GM18499 (cell line): ENCODE measurements at regions not wholly inside any gene's neighbourhood (a gene's known extent, or its start where the extent isn't known, plus 50 kb on each side); places are given as distances from the start of the nearest gene placed in this dataset.

Experiments
- ATAC-seq: cut with Tn5 transposase; IDR thresholded peaks from one replicate; pipeline ENCODE4 v1.9.1; 2021; ENCODE audit warnings: moderate number of reproducible peaks; ENCODE audit not compliant: insufficient read depth, unreplicated experiment

DNA sequence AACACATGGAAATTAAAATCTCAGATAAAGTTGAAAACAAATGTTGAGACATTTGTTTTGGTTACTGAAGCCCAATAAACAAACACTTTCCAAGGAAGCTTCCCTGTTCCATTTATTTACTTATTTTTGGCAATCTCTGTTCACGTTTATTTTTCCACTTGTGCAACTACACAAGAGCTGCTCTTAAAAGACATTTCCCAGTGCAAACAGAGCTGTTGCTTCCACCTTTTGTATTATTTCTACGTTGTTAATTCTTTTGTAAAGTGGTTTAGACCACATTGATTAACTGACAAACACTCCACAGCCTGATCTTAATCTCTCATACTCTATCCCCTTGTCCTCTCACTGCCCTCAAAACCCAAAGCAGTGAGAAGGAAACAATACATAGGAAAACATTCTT, 757.6 kb downstream of the LIG4 start:
- ATAC-seq = no peak

DNA sequence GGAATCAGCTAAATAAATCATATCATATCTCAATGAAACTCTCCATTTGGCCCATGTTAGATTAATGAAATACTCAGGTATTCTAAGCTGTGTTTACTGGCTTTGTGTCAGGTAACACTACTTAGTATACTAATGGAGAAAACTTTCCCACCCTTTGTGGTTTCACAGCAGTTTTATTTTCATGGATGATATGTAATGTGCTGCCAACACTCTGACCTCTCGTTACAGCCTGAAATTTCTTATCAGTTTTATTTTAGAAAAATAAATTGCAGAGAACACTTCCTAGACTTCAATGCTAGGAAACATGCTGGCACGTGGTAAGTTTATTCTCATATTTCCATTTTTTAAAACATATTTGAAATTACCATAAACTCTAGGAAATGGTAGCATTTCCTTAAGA, 758.9 kb downstream of the LIG4 start:
- ATAC-seq = no peak

DNA sequence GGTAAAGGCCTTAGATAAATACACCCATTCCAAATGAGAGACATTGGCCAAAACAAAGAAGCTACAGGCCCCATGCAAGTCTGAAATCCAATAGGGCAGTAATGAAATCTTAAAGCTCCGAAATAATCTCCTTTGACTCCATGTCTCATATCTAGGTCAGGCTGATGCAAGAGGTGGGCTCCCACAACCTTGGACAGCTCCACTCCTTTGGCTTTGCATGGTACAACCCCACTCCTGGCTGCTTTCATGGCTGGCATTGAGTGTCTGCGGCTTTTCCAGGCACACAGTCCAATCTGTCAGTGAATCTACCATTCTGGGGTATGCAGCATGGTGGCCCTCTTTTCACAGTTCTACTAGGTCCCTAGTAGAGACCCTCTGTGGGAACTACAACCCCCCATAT, 762.5 kb downstream of the LIG4 start:
- no peak for ATAC-seq

DNA sequence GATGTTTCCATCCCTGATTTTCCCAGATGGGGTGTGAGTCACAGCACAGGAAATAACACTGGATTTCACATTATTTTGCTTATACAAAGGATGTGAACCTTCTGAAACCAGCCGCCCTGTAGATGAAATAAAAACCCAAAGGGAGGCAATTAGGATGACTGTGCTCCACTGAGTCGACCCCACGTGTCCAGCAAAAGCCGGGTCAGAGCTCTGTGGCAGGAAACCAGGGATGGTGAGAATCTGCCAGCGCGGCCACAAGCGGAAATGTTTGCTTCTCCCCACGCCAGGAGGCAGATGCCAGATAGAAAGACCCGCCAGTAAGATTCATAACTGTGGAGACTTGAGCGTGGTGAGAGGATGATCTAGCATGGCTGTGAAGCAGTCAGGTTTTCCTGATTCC, 764.4 kb downstream of the LIG4 start:
- ATAC-seq = no peak

DNA sequence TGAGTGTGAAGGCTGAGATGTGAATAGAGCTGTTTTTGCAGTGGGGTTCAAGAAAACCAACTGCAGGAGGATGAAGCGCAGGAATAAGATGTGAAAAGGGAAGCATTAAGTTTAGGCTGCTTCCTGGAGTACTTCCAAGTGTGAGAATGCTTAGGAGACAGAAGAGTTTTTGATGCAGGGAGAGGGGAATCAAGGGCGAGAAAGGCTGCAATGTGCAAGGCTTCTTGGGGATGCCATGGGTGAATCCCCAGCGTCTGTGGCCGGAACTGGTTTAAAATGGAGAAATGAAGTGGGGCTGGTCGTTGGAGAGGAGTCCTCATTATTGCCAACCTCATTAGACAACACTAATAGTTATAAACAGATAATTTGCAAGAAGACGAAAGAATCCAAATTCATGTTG, 764.9 kb downstream of the LIG4 start:
- ATAC-seq = no peak

DNA sequence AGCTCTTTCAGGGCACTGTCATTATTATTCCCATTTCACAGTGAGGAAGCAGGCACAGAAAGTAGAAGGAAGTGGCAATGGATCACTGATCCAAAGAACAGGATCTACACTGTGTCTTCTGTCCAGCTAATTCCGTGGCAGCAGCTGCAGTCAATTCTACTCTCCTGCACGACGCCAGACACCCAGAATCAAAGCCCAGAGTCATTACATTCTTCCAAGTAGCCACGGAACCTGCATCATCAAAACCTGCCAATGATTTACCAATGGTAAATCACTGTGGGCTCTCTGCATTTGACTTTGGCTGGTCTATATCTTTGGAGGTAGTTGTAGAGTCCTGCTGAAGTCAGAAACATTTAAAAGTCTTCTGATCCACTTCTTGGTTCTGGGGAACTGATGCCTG, 767.7 kb downstream of the LIG4 start:
- ATAC-seq = no peak

DNA sequence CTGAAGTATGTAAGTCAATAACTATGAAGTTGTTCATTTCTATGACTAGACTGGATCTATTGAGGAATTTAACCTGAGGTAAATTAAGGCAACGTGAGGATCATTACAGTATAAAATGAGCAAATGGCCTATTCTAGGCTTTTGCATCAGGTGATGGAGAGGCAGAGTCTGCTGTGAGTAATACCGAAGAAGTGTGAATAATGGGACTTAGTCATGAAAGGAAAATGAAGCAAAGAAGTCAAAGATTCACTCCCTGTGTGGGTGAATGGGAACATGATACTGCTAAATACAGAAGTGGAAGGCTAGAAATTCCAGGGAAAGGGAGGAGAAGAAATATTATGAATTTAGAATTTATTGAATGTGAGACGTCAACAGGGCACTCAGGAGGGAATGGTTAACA, 774.1 kb downstream of the LIG4 start:
- ATAC-seq = no peak

DNA sequence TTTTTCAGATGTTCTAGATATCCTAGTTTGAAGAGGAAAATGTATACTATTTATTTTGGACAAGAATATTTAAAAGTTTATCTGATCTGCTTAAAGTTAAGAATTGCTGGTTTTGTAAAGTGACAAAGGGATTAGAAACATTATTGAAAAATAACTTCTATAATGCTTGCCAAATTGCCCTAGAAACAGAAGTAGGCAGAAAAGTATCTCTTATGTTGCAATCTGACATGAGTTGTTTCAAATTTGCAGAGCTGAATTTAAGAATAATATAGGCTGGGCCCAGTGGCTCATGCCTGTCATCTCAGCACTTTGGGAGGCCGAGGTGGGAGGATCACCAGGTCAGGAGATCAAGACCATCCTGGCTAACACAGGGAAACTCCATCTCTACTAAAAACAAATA, 777.1 kb downstream of the LIG4 start:
- no peak for ATAC-seq

DNA sequence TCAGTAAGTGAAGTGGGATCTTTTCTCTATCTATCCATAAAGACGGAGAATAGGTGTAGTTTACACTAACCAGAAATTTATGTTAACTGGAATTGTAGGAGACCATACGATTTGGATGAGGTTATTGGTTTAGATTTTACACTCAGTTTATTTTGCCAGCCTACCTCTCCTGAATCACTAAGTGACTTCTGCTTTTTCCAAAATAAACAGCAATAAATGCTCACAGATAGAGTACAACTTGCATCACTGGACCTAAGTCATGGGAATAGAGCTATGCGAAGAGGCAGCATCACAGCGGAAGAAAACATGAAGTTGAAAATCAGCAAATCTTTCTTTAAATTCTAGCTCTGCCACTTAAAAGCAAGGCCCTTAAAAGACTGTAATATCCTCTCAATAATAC, 781.0 kb downstream of the LIG4 start:
- ATAC-seq = no peak

DNA sequence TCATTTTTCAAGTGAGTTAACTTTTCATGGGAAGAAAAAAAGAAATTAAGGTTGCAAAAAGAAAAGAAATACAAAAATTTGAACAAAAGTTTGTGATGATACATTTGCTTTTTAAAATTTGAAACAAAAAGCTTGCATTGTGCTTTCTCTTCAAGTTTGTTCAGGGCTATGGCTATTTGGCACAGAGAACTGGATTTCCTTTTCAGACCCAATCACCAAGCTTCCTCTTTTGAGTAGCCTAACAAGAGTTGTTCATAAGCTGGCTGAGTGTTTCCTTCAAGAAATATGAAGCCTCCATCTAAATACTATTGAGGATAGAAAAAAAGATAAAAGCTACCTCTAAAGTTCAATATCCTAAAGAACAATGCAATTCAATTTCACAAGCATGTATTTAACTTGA, 787.8 kb downstream of the LIG4 start:
- ATAC-seq = no peak

DNA sequence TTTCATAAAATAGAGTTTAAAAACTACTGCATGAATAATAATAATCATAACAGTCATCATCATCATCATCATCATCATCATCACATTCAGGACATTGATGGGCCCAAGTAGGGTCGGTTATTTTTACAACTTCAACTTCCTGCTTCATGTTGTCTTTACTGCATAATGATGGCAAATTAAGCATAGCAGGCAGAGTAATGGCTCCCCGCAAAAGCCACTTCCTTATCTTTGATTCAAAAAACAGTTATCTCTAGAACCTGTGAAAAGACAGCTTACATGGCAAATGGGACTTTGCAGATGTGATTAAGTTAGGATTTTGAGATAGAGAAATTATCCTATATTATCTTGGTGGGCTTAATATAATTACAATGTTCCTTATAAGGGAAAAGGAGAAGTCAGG, 792.9 kb downstream of the LIG4 start:
- ATAC-seq = no peak

DNA sequence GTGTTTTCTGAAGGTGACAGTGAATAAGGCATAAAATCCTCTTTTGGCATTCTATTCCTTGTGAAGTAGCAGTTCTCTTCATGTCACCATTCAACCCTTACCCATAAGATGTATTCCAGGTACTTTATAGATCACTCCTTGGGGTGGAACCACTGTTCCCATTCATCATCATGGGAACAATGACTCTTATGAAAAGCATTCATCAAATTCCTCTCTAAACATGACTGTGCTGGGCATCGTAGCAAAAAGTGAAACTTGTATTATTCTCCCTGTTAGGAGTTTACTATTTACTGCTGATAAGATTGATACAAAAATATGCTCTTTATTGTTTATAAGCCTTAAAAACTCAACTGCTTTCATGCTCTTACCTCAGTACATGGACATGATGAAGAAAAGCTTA, 793.4 kb downstream of the LIG4 start:
- ATAC-seq = no peak

DNA sequence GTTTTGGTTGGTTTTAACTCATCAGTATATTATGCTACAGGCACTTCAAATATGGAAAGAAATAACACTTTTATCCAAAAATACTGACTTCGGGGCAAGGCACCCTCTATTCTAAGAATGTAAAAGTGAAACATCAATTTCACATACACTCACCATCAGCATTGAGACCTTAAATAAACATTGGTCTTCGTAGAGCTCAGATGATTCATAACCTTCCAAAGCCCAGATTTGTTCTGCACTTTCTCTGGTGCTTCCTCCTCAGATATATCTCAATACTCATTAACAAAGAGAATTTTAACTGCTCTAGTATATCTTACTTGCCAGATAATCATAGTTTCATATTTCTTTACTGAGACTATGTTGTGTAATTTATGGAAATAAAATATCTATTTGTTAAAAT, 794.3 kb downstream of the LIG4 start:
- ATAC-seq = no peak

DNA sequence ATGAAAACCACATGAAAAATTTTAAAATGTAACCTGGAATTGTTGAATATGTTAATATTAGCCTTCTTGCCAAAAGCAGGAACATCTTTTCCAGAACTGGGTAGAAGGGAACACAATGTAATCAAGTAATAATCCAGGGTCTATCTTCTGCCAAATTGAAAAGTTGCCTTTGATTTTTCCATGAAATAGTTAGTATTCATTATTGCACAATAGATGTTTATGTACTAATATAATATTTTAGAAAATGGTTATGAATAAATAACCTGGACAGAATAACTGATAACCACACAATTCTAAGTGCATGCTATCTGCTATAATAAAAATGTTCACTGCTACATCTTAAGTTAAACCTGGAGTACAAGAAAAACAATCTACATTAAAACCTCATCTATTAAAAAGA, 802.3 kb downstream of the LIG4 start:
- ATAC-seq = no peak

DNA sequence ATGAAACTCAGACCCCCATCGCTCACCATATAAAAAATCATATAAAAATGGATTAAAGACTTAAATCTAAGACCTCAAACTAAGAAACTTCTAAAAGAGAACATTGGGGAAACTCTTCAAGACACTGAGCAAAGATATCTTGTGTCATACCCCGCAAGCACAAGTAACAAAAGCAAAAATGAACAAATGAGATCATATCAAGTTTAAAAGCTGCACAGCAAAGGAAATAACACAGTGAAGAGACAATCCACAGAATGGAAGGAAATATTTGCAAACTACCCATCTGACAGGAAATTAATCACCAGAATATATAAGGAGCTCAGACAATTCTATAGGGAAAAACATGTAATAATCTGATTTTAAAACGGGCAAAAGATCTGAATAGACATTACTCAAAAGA, 808.3 kb downstream of the LIG4 start:
- no peak for ATAC-seq

DNA sequence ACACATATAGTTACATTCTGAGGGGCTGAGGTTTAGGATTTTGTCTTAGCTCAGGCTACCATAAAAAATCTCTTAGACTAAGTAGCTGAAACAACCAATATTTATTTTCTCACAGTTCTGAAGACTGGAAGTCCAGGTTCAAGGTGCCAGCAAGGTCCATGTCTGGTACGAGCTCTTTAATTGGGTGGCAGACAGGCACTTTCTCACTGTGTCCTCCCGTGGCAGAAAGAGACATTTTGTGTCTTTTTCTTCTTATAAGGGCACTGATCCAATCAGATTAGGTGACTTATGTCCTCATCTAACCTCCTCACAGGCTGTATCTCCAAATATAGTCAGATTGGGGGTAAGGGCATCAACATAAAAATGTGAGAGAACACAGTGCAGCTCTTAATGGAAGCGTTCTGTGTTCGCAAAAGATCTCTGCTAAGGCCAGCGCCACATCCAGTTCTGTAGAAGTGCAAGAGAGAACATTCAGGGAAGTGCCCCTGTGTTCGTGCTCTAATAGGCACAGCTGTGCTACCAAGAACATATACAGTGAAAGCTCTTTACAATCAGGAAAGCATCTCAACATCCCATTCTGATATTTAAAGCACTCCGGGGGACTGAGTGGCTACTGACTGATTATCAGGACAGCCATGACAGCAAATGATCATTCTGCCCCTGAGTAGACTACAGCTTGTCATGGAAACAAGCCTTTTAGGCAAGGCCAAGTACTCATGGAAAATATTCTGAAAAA, 819.2 kb downstream of the LIG4 start:
- ATAC-seq = no peak

DNA sequence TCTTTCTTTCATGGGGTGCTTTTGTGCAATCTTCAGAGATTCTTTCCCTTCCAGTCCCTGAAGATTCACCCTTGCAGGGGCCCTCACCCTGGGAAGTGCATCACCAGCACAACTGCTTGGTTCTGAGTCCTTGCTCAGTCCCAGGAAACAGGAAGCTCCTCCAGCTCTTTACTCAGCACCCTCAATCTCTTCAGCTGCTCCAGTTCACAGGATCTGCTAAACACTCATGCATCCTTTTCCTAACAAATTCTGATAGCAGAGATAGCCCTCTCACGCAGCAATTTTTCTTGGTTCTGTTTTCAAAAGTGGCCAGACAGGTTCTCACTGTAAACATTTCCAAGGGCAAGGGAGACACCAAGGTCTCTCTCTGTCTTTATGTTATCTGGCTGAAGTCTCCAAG, 823.1 kb downstream of the LIG4 start:
- ATAC-seq = no peak

DNA sequence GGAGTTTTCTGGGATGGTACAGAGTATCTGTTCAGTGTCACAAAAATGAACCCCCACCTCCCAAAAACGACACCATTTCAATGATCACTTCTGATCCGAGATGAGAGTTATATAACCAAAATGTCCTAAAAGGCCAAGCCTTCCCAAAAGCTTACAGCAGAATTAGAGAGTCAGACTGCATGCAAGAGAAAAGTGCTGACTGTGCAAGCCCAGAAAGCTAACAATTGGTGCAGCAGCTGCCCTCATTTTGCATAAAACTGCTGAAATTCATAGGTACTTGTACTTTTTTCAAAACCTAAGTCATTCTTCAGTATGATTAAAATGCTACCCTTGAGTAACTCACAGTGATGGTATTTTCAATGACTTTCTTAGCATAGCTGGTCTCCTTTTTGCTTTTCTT, 819.6 kb upstream of the ARGLU1 start:
- no peak for ATAC-seq

DNA sequence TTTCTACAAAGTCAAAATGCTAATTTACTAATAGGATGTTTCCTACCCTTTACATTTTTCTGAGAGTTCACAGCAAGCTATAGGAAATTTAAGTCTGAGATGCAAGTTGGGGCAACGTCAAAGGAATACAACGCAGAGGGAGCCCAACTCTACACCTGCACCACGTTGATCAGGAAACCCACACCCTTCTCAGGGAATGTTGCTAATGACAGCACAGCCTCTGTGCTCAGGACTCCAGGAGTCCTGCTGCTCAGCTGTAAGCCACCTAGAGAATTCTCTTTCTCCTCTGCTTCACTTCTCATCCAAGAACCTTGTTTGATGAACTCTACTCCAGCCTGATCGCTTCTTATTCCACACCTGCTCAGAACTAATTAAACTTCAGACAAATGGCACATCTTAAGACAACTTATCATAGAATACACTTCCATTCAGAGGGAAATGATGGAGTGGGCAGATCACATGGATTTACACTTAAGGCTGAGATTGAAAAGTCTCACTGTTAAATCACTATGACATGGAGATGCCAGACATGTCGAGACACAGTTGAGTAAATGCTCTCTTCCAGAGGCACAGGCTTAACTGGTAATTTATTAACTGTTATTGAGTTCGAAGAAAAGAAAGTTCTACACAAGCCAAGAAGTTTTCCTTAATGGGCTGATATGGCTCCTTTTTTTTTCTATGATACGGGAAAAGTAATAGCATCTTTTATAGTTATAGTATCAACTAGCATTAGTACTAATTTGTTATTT, 811.6 kb upstream of the ARGLU1 start:
- no peak for ATAC-seq

DNA sequence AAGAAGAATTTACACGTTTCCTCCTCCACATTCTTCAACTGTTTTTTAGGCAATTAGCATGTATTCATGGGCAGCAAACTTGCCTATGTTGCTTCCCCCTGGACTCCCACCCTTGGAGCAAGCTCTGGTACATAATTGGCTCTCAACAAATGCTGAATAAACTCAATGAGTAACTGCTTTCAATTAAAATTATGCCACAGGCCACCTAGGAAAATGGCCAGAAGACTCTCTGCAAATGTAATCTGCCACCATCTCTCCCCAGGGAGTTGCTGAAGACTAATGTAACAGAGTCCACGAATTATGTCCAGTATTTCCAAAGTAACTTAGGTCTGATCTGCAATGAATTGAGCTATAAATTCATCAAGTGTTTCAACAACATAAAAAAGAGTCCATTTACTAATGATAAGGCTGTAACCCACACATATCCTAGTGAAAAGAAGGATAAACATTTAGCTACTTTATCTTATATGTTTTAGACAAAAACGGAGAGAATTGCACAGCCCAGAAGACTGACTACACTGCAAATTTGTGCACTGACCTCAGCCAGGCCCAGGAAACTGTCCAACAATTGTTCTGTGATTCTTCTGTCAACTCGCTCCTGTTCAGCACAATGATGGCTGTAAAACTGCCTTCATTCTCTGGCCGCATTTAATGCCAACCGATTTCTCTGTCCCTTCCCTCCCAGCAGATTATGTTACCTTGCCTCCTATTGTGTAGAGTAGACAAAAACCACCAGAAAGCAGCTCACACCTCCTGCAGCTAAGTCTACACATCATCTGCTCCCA, 808.6 kb upstream of the ARGLU1 start:
- ATAC-seq = no peak

DNA sequence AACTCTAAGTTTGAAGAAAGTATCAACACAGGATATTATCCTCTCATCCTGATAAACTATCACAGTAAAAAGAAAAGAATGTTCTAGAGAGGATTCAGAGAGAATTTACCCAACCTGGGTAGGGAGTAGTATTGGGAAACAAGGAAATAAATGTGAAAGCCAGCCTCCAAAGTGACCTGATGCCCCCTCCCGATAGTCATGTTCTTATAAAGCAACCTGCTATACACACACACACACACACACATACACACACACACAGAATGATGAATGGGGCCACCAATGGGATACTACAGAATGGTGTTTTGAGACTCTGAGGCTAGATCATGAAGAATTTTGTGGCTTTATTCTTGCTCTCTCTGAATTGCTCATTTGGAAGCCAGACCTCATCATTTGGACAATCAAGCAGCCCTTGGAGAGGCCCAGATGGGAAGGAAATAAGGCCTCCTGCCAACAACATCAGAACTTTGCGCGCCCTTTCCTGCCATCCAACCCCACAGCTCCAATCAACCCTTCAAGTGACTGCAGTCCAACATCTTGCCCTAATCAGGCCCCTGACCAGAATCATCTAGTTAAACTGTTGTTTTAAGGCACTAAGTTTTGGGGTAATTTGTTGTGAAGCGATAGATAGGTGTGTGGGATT, 807.9 kb upstream of the ARGLU1 start:
- no peak for ATAC-seq
